ENCODE measurements at regions not wholly inside any gene's neighbourhood (a gene's known extent, or its start where the extent isn't known, plus 50 kb on each side); places are given as distances from the start of the nearest gene placed in this dataset.

DNA sequence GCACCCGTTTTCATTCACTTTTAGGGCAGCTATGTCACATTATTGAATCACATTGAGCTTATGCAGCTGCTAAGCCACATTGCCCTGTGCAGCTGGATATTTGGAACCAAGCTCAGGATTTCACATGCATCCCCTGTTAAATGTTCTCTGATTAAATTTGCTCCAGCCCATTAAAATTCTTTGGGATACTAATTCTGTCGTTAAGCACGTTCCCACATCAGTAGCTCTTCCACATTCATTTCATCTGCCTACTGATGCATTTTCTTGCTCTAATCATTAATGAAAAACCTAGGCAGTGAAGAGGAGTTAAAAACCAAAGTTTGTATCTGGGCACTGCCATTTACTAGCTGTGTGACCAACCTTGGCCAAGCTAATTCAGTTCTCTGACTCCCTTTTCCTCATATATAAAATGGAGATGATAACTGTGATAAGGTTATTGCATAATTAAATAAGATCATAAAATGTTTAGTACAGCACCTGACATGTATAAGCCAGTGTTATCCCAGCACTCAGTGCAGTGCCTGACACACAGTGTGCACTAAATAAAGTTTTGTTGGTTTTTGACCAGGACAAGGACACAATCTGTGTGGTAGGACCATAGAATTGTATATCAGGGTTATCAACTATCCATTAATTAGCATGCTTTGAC lies 222.2 kb upstream of the ATP11B start:
- Mint-ChIP-seq H3K4me3 (ENCODE audit: low read depth) (no peak overlapping the region), H3K9me3 (ENCODE audit: low read depth) (peaks cover 20% of the 10 kb centered on the region), H3K36me3 (ENCODE audit: insufficient read depth) (peaks cover 2% of the 10 kb centered on the region), H3K4me1 (ENCODE audit: low read depth) (peaks cover 4% of the 10 kb centered on the region), H3K27ac (no peak overlapping the region), H3K27me3 (no peaks in the 10 kb centered on the region)
- no peak for DNase-seq (ENCODE audit: low spot score, unreplicated experiment)
- TF ChIP-seq, protein P1, sequence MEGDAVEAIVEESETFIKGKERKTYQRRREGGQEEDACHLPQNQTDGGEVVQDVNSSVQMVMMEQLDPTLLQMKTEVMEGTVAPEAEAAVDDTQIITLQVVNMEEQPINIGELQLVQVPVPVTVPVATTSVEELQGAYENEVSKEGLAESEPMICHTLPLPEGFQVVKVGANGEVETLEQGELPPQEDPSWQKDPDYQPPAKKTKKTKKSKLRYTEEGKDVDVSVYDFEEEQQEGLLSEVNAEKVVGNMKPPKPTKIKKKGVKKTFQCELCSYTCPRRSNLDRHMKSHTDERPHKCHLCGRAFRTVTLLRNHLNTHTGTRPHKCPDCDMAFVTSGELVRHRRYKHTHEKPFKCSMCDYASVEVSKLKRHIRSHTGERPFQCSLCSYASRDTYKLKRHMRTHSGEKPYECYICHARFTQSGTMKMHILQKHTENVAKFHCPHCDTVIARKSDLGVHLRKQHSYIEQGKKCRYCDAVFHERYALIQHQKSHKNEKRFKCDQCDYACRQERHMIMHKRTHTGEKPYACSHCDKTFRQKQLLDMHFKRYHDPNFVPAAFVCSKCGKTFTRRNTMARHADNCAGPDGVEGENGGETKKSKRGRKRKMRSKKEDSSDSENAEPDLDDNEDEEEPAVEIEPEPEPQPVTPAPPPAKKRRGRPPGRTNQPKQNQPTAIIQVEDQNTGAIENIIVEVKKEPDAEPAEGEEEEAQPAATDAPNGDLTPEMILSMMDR (IDR thresholded peaks at IDR 0.05; ENCODE audit: unreplicated experiment) = no peak

DNA sequence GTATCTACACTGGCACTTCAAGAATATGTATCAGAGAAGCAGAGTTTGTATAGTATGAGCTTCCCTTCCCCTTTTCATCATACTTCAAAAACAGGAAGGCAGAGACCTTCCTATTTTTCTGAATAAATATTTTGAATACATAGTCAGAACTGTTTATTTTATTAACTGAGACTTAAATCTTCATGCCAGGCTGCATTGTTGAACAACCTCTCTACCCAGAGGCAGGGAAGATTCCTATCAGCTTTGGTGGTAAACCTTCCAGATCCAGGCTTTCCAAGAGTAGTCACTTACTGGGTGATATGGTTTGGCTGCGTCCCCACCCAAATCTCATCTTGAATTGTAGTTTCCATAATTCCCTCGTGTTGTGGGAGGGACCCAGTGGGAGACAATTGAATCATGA lies 217.4 kb upstream of the ATP11B start:
- TF ChIP-seq, protein P1 (IDR thresholded peaks at IDR 0.05; ENCODE audit: unreplicated experiment) = no peak
- no peaks in the 10 kb centered on the region for H3K27me3 Mint-ChIP-seq
- peaks cover 2% of the 10 kb centered on the region for H3K36me3 Mint-ChIP-seq (ENCODE audit: insufficient read depth)
- DNase-seq (ENCODE audit: low spot score, unreplicated experiment) = no peak
- H3K4me1 Mint-ChIP-seq (ENCODE audit: low read depth) = no peaks in the 10 kb centered on the region
- no peak overlapping the region for H3K27ac Mint-ChIP-seq
- peaks cover 20% of the 10 kb centered on the region for H3K9me3 Mint-ChIP-seq (ENCODE audit: low read depth)
- no peak overlapping the region for H3K4me3 Mint-ChIP-seq (ENCODE audit: low read depth)

DNA sequence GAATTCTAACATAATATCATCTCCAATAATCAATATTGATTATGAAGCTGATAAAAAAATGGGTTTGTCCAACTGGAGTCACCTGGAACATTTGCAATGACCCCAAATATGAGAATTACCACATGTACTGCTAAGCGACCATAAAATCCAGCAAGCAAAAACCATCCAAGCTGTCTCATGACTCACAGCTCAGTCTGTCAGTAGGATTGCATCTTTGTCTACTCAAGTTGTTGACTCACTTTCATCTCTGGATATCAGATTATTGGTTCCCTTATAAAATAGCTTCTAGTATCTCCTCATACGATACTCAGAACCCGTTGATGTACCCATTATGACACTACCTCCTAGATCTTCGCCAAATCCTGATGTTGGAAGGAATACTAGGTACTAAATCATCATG lies 209.8 kb upstream of the ATP11B start:
- Mint-ChIP-seq H3K9me3 (ENCODE audit: low read depth) (no peaks in the 10 kb centered on the region), H3K27ac (no peak overlapping the region), H3K27me3 (no peaks in the 10 kb centered on the region), H3K4me3 (ENCODE audit: low read depth) (no peak overlapping the region), H3K36me3 (ENCODE audit: insufficient read depth) (no peaks in the 10 kb centered on the region), H3K4me1 (ENCODE audit: low read depth) (no peaks in the 10 kb centered on the region)
- TF ChIP-seq, protein P1 (IDR thresholded peaks at IDR 0.05; ENCODE audit: unreplicated experiment) = no peak
- DNase-seq (ENCODE audit: low spot score, unreplicated experiment) = no peak

DNA sequence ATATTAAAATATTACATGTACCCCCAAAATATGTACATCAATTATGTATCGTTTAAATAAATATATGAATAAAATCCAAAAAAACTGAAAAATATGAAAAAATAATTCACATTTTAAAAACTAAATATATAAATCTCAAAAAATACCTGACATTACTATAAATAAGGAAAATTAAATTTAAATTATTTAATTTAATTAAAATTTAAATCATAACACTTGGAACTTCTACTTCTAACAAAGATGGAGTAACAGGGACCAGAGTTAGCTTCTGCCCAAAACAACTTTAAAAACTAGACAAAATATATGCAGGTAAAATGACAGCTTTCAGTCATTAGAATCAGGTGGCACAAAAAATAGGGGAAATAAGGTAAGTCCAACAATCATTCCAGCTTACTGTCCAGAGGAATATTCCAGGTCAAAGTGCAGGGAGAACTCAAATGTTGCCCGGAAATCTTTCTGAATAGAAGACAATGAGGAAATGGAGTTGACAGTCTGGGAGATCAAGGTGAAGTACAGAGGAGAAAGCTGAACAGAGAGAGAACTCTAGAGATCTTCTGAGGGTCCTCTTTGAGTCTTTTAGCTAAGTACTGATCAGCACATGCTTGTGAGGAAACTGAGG lies 207.7 kb upstream of the ATP11B start:
- Mint-ChIP-seq H3K27ac (no peak overlapping the region), H3K27me3 (no peaks in the 10 kb centered on the region), H3K9me3 (ENCODE audit: low read depth) (peaks cover 5% of the 10 kb centered on the region), H3K36me3 (ENCODE audit: insufficient read depth) (peaks cover 3% of the 10 kb centered on the region), H3K4me3 (ENCODE audit: low read depth) (no peak overlapping the region), H3K4me1 (ENCODE audit: low read depth) (no peaks in the 10 kb centered on the region)
- TF ChIP-seq, protein P1 (IDR thresholded peaks at IDR 0.05; ENCODE audit: unreplicated experiment) = no peak
- DNase-seq (ENCODE audit: low spot score, unreplicated experiment) = no peak

DNA sequence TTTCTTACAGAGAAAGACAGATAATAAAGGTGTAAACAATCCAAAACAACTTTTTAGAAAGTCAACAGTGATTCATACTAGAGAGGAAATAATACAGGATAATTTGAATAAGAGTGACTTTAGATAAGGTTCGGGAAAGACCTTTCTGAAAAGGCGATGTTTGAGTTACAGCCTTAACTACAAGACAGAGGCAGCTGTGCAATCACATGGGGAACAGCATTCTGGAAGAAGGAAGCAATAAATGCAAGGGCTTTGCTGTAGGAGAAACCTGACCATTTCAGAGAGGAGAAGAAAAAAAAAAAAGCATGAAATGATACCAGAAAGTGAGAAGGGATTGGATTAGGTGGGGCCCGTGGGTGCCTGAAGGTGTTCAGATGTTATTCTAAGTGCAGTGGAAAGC lies 200.6 kb upstream of the ATP11B start:
- TF ChIP-seq, protein P1 (IDR thresholded peaks at IDR 0.05; ENCODE audit: unreplicated experiment) = no peak
- H3K27ac Mint-ChIP-seq = peak overlapping the region; percentile 47
- peaks cover 21% of the 10 kb centered on the region for H3K4me1 Mint-ChIP-seq (ENCODE audit: low read depth)
- no peak overlapping the region for H3K4me3 Mint-ChIP-seq (ENCODE audit: low read depth)
- peaks cover 6% of the 10 kb centered on the region for H3K27me3 Mint-ChIP-seq
- peaks cover 5% of the 10 kb centered on the region for H3K9me3 Mint-ChIP-seq (ENCODE audit: low read depth)
- DNase-seq (ENCODE audit: low spot score, unreplicated experiment) = no peak
- peaks cover 3% of the 10 kb centered on the region for H3K36me3 Mint-ChIP-seq (ENCODE audit: insufficient read depth)

Data from progenitor cell of endocrine pancreas (in vitro differentiated cells).